Medulla oblongata (tissue), 1 donor: ENCODE measurements at regions not wholly inside any gene's neighbourhood (a gene's known extent, or its start where the extent isn't known, plus 50 kb on each side); places are given as distances from the start of the nearest gene placed in this dataset.
A peak's percentile ranks its signal among the peaks of the same experiment; 100 is the strongest.

ENCODE experiments used
- DNase-seq: peaks from one replicate; pipeline ENCODE4 v3.0.0-alpha.2; 2015; ENCODE audit errors: extremely low spot score

DNA sequence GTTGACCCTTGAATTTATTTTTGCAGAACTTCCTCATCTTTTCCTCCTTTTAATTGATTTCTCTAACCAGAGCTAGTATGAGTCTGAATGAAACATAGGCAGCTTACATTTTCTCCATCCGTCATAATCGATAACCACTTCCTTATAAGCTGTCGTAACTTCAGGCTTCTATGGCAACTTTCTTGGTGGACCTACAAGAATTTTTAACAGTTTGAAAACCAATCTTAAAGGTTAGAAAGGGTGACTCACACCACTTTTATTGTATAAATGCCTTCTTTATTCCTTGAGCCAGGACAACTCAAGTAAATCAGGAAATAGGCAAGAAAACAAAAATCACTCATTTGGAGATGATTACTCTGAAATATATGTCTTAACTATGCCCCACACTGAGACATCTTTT is 105.7 kb upstream of the KL start:
- DNase-seq, result no peak

GRCh38 chr13:32911506-32911905 is 104.7 kb upstream of the KL start:
- peak; percentile 55 for DNase-seq

DNA sequence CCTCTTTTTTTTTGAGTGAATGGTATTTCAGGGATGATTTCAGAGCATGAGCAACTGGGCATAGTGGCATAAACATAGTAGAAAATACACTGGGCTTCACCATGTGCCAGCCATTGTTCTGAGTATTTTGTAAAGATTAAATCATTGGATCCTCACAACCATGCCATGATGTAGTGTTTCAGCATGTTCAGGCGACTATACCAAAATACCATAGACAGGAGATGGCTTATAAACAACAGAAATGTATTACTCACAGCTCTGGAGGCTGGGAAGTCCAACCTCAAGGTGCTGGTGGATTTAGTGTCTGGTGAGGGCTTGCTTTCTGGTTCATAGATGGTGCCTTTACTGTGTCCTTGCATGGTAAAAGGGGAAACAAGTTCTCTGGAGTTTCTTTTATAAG is 101.5 kb upstream of the KL start:
- DNase-seq, result no peak

- DNase-seq, result no peak
Observed at GRCh38 chr13:32917504-32917903, 98.7 kb upstream of the KL start.

GRCh38 chr13:32923725-32924124 is 92.5 kb upstream of the KL start:
- no peak for DNase-seq

GRCh38 chr13:32924886-32925285 is 91.3 kb upstream of the KL start:
- DNase-seq, result no peak

DNA sequence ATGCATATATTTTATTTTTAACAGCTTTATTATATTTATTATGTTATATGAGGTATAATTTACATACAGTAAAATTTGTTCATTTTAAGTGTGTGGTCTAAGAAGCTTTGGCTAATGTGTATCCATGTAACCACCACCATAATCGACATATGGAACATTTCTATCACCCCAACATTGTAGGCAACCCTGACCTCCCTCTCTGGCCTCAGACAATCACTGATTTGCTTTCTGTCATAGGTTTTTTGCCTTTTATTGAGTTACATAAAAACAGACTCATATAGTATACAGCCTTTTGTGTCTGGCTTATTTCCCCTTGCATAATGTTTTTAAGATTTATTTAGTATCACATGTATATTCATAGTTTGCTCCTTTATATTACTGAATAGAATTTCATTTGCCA is 90.7 kb upstream of the KL start:
- DNase-seq, result no peak

DNA sequence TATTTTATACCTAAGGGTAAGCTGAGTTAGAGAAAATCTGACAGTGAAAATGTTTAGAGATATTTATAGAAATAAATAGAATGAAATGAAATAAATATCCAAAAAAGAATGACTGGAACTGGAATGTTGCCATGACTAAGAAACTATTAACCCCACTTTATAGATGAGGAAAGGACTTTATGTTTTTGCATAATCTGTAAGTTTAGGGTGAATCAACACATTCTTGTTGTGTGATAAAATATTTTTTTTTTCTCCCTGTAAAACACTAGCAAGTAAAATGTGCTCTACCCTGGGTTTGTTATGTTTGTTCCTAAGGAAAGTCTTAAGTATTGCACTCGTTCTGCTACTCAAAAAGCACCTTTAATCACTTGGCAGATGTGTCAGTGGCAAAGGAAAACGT is 83.8 kb upstream of the KL start:
- DNase-seq, result no peak

DNA sequence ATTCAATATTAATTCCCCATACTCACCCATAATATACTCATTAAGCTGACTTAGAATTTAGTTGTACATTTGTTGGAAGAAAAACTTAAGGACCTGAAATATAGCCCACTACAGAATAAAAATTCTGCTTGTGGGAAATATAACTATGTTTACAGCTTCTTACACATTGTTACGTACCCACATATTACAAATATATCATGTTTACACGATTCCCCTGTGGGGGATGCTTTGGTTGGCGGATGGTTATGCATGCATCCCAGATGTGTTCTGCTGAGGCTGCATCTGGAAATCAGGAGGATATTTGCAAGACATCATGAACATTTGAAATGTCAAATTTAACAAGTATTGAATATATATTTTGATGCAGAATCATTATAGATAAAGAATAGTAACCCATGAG is 79.5 kb upstream of the KL start:
- no peak for DNase-seq

DNA sequence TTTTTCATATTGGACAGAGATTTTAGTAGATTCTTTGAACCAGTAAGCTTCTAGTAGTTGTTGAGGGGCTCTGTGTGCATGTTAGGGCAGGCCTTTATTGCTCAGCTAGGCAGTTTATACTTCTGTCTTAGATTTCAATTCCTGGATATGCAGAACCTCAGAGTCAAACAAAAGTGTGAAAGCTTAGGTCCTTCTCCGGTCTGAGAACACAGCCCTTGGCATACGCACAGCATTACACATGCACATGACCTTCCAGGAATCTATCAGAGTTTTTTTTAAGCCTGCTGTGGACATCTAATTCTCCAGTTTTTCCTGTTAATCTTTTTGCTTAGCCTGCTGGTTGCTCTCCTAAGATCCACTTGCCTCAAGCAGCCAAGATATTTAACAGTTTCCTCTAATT is 77.9 kb upstream of the KL start:
- DNase-seq, result no peak

- DNase-seq, result no peak
Observed at GRCh38 chr13:32938907-32939306, 77.3 kb upstream of the KL start.

DNA sequence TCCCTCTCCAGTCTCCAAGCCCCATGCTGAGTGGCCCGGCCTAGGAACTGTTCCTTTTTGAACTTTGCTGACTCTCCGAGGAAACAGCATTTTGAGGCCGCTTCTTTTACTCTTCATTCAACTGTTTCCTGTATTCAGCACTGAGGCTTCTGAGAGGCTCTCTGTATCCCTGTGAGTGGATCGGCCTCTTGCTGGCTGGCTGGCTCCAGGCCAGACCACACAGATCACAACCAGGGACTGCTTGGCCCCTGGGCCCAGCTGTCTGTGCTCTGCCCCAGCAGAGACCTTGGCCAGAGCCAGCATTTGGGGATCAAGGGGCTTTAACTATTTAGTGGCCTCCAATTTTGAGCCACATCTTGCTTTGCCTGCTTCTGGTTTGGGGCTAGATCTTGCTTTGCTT is 75.6 kb upstream of the KL start:
- peak; percentile 42 for DNase-seq

DNA sequence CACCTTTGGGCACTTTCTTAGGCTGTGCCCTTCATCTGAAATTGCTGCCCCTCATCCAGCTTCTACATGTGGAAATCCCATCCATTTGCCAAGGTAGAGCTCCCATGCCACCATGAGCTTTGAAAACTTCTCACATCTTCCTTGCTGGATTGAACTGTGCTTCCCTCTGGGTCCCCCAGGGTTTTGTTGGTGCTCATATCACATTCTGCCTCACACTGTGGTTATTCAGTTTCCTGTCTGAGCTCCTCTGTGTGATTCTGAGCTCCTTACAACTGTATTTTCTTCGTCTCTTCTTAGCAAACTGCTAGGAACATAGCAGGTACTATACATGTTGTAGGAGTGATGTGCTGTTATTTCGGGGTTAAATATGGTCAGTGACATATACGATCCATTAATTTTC is 74.9 kb upstream of the KL start:
- no peak for DNase-seq

DNA sequence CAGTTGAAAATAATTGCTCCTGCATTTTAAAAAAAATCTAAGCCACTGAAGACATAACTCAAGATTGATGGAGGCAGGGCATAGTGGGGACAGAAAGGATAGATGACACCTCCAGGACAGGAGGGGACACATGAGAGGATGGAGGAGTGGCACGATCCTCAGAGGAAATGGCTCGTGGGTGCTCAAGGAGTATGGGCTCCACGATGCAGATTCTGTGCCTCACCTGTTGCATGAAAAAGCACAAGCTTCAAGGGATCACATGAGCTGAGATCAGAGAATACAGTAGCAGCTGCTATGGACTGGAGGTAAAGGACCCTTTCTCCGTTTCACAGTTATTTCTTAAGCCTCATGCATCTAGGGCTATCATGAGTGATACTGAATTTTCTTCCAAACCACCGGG is 69.7 kb upstream of the KL start:
- DNase-seq, result no peak

DNA sequence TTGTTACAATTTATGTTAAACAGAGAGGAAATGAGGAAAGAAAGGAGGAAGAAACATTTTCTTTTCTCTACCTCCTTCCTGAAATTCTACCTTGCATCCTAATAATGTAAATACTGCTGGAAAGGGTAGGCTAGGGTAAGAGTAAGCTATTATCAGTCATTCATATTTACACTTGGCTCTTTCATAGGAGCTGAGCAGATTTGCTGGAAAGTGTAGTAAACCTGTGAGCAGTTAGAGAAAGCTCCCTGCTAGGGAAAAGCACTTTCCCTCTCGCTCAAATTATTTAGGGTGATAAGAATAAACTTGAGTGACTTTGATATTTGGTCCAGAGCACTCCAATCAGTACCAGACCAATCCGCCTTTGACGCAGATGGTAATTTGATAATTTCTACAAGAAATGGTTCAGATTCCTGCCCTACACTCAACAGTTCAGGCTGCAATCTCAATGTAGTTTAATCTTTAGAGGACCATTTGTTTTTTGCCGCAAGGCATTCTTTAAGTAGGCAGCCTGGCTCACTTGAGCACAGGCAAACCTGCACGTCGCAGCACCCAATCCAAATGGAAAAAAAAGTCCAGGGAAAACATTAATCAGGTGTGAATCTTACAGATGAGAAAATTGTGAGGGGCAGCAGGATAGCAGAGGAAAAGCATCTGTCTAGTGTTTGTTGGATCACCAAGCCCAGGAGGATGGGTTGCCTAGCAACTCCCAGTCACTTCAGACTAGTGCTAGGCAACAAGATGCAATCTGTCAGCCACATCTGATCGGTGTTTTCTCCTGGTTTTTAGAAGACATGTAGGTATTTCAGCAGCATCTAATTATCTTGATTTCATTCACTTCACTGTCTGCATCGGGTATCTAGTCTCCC is 68.6 kb upstream of the KL start:
- no peak for DNase-seq

DNA sequence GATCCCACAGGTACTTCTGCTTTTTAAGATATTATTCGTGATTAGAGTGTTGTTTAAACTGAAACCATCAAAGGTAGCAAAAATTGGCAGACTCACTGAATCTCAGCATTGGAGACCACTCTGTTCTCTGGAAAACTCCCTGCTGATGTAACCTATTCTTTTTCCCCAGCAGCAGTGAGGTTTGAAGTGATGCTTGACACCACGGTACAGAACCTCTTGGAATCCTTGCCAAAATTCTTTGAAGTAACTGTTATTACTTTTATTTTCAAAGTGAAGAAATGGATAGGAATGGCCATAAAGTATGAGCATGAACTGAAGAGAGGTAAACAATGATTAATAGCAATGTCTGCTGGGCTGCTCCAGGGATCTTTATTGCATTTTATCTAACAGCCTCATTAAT is 66.4 kb upstream of the KL start:
- no peak for DNase-seq

GRCh38 chr13:32951580-32951979 is 64.6 kb upstream of the KL start:
- DNase-seq, result no peak

DNA sequence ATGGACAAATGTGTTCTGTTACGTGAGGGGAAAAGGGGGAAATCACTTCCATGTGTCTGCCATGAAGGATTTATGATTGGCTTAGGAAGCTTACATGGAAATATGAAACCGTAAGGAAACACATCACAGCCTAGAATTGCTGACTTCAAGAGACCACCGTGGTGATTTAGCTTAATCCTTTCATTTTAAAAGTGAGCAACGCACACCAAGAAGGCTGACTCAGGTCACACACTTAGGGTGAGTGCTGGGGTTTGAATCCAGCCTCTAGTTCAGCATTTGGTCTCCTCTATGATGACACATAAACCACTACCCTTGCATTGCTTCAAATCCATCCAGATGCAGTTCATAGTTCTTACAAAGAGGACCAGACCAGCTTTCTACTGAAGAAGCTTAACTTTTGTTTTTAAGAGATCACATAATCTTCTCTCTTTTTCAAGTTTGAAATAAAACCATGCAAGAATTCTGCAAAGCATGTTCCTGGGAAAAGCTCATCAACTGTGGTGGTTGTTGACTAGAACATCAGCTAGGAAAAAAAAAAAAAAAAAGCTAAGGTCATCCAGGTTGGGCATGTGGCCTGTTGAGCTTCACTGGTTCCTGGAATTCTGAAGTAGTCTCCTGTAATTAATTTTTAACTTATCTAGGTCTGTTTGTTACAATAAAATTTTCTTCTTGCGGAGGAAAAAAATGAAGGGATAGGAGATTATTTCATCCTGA is 60.2 kb upstream of the KL start:
- DNase-seq, result no peak

GRCh38 chr13:32956595-32956933 is 59.7 kb upstream of the KL start:
- DNase-seq, result no peak

DNA sequence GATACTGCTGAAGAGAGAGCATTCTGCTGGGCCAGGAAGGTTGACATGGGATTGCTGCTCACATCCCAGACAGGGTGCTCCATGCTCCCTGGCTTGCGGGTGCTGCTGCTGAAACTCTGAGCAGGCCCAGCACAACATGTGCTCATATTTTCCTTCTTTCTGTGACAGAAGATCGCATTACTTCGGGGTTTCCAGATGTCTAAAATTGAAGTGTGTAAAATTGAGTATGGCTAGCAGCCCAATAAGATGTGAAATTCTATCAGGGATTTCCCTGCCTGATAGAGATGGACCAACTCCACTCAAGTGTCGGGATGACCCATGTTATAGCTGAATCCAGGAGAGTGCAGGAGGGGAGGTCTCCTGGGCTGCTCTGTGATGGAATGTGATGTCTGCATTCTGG is 55.6 kb upstream of the KL start:
- no peak for DNase-seq

DNA sequence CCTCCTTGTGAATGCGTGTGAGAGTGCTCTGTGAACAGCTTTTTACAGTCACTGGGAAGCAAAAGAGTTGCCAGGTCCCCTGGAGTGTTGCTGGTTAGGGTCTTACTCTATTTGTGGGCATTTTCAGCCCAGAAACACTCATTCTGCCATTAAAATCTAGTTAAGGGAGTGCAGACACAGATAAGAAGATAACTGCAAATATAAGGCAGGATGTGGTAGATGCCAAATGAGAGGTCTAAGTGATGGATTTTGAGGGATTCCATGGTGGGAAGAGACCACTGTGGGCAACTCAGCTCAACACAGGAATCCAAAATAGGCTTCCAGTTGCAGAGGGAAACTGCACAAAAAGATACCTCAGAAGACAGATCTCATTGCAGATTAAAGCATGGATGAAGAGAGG is 54.5 kb upstream of the KL start:
- no peak for DNase-seq

DNA sequence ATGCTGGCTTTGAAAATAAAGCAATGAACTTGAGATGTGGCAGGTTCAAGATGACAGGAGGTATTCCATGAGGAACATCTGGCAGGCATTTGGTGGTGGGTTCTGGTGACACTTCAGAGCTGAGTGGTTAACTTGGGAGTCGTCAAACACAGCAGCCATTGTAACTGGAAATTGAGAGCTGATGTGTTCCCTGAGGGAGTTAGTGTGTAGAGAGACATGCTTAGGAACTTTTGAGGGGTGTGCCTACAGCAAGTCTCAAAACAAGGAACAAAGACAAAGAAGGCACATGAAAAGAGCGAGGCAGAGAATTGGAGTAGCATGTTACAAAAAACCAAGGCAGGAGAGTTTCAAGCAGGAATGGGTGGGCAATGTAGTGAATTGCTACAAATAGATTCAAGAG is 53.9 kb upstream of the KL start:
- DNase-seq, result no peak

GRCh38 chr13:32964987-32965386 is 51.2 kb upstream of the KL start:
- DNase-seq, result no peak
